HG02840 (cell line): ENCODE measurements at regions not wholly inside any gene's neighbourhood (a gene's known extent, or its start where the extent isn't known, plus 50 kb on each side); places are given as distances from the start of the nearest gene placed in this dataset.
"Not testable (repeated sequence)": the region's sequence is repeated elsewhere in the genome, so short reads cannot be mapped to it uniquely, and the experiment has no call there.

Experiments used
- ATAC-seq: cut with Tn5 transposase; IDR thresholded peaks from one replicate; pipeline ENCODE4 v1.9.1; 2021; ENCODE audit warnings: mild to moderate bottlenecking, moderate library complexity, moderate number of reproducible peaks; ENCODE audit not compliant: unreplicated experiment, low FRiP score

GRCh38 chr13:107931056-107931455, 284.3 kb downstream of the LIG4 start:
- ATAC-seq: no peak

- ATAC-seq: no peak
These were observed 286.6 kb downstream of the LIG4 start for GRCh38 chr13:107928762-107929161.

- no peak for ATAC-seq
These were observed 287.8 kb downstream of the LIG4 start for GRCh38 chr13:107927557-107927956.

- not testable (repeated sequence) for ATAC-seq
These were observed 288.8 kb downstream of the LIG4 start for GRCh38 chr13:107926515-107926914.

GRCh38 chr13:107916902-107917301, 298.4 kb downstream of the LIG4 start:
- ATAC-seq: not testable (repeated sequence)

- no peak for ATAC-seq
These were observed 302.6 kb downstream of the LIG4 start for GRCh38 chr13:107912745-107913144.

- ATAC-seq: no peak
These were observed 308.1 kb downstream of the LIG4 start for GRCh38 chr13:107907065-107907805.

- no peak for ATAC-seq
These were observed 309.2 kb downstream of the LIG4 start for GRCh38 chr13:107906131-107906530.

GRCh38 chr13:107901996-107902562, 313.3 kb downstream of the LIG4 start:
- no peak for ATAC-seq

GRCh38 chr13:107901230-107901629, 314.1 kb downstream of the LIG4 start:
- no peak for ATAC-seq

GRCh38 chr13:107900775-107901174, 314.6 kb downstream of the LIG4 start:
- ATAC-seq: no peak

- ATAC-seq: no peak
These were observed 329.2 kb downstream of the LIG4 start for GRCh38 chr13:107886118-107886517.

- no peak for ATAC-seq
These were observed 330.8 kb downstream of the LIG4 start for GRCh38 chr13:107884564-107884963.

- no peak for ATAC-seq
These were observed 331.7 kb downstream of the LIG4 start for GRCh38 chr13:107883561-107884175.

GRCh38 chr13:107882708-107883560, 332.4 kb downstream of the LIG4 start:
- ATAC-seq: no peak

GRCh38 chr13:107881362-107881761, 334.0 kb downstream of the LIG4 start:
- ATAC-seq: no peak

- ATAC-seq: no peak
These were observed 340.9 kb downstream of the LIG4 start for GRCh38 chr13:107874456-107874855.

- no peak for ATAC-seq
These were observed 341.4 kb downstream of the LIG4 start for GRCh38 chr13:107873926-107874325.

- no peak for ATAC-seq
These were observed 344.9 kb downstream of the LIG4 start for GRCh38 chr13:107870400-107870799.

- no peak for ATAC-seq
These were observed 347.4 kb downstream of the LIG4 start for GRCh38 chr13:107867701-107868661.
